ENCODE measurements at regions not wholly inside any gene's neighbourhood (a gene's known extent, or its start where the extent isn't known, plus 50 kb on each side); places are given as distances from the start of the nearest gene placed in this dataset.
A peak's percentile ranks its signal among the peaks of the same experiment; 100 is the strongest.
"Not testable (repeated sequence)": the region's sequence is repeated elsewhere in the genome, so short reads cannot be mapped to it uniquely, and the experiment has no call there.

- H3K4me3 Mint-ChIP-seq = no peak overlapping the region
- intact Hi-C loops (cut with micrococcal nuclease) = no loop called here
Measured at GRCh38 chr6:33896391-33897188, 92.8 kb upstream of the MLN start.

GRCh38 chr6:33895988-33896387, 92.2 kb upstream of the MLN start:
- DNase-seq = peak; percentile 33
- Mint-ChIP-seq H3K9me3 (no peaks in the 10 kb centered on the region), H3K4me1 (ENCODE audit: low read depth) (peaks cover 29% of the 10 kb centered on the region), H3K4me3 (no peak overlapping the region), H3K27ac (peak overlapping the region; percentile 42), H3K27me3 (no peaks in the 10 kb centered on the region), H3K36me3 (no peaks in the 10 kb centered on the region)
- CTCF ChIA-PET = no interaction called here
- intact Hi-C loops (cut with micrococcal nuclease) = no loop called here
- POLR2A ChIA-PET = no interaction called here

More at GRCh38 chr6:33896391-33897188, 92.8 kb upstream of the MLN start:
- ChIA-PET POLR2A (no interaction called here), CTCF (no interaction called here)
- DNase-seq = peak; percentile 26
- Mint-ChIP-seq H3K36me3 (no peaks in the 10 kb centered on the region), H3K27ac (peak overlapping the region; percentile 42), H3K27me3 (no peaks in the 10 kb centered on the region), H3K4me1 (ENCODE audit: low read depth) (peaks cover 29% of the 10 kb centered on the region), H3K9me3 (no peaks in the 10 kb centered on the region)

GRCh38 chr6:33895296-33895695, 91.5 kb upstream of the MLN start:
- no peaks in the 10 kb centered on the region for H3K9me3 Mint-ChIP-seq
- no peak overlapping the region for H3K4me3 Mint-ChIP-seq
- no peak overlapping the region for H3K27ac Mint-ChIP-seq
- ChIA-PET CTCF (no interaction called here), POLR2A (no interaction called here)
- intact Hi-C loops (cut with micrococcal nuclease) = no loop called here
- no peaks in the 10 kb centered on the region for H3K36me3 Mint-ChIP-seq
- DNase-seq = peak; percentile 45
- H3K27me3 Mint-ChIP-seq = no peaks in the 10 kb centered on the region
- H3K4me1 Mint-ChIP-seq (ENCODE audit: low read depth) = peaks cover 29% of the 10 kb centered on the region

GRCh38 chr6:33894438-33894837, 90.6 kb upstream of the MLN start:
- intact Hi-C loops (cut with micrococcal nuclease) = no loop called here
- Mint-ChIP-seq H3K27ac (no peak overlapping the region), H3K36me3 (no peaks in the 10 kb centered on the region), H3K9me3 (no peaks in the 10 kb centered on the region), H3K4me3 (no peak overlapping the region), H3K4me1 (ENCODE audit: low read depth) (peaks cover 29% of the 10 kb centered on the region), H3K27me3 (no peaks in the 10 kb centered on the region)
- DNase-seq = no peak
- POLR2A ChIA-PET = no interaction called here
- CTCF ChIA-PET = no interaction called here

GRCh38 chr6:33892581-33893346, 89.0 kb upstream of the MLN start:
- no peaks in the 10 kb centered on the region for H3K36me3 Mint-ChIP-seq
- H3K4me1 Mint-ChIP-seq (ENCODE audit: low read depth) = peaks cover 25% of the 10 kb centered on the region
- H3K27ac Mint-ChIP-seq = no peak overlapping the region
- no peaks in the 10 kb centered on the region for H3K27me3 Mint-ChIP-seq
- H3K9me3 Mint-ChIP-seq = no peaks in the 10 kb centered on the region
- DNase-seq = no peak
- H3K4me3 Mint-ChIP-seq = no peak overlapping the region
- intact Hi-C loops (cut with micrococcal nuclease) = no loop called here
- ChIA-PET POLR2A (no interaction called here), CTCF (no interaction called here)

GRCh38 chr6:33888664-33889200, 84.9 kb upstream of the MLN start:
- CTCF ChIA-PET = interaction anchor here (1.2 kb wide), 1 partner anchor 139 kb away, joined by 3 read pairs; no protein-coding TSS in a partner anchor

GRCh38 chr6:33888183-33888582, 84.4 kb upstream of the MLN start:
- Mint-ChIP-seq H3K36me3 (no peaks in the 10 kb centered on the region), H3K4me3 (no peak overlapping the region), H3K4me1 (ENCODE audit: low read depth) (peaks cover 10% of the 10 kb centered on the region), H3K27ac (no peak overlapping the region), H3K9me3 (no peaks in the 10 kb centered on the region), H3K27me3 (no peaks in the 10 kb centered on the region)
- intact Hi-C loops (cut with micrococcal nuclease) = no loop called here
- CTCF ChIA-PET = no interaction called here
- POLR2A ChIA-PET = no interaction called here
- DNase-seq = no peak

More at GRCh38 chr6:33888664-33889200, 84.9 kb upstream of the MLN start:
- no peak for DNase-seq
- no peaks in the 10 kb centered on the region for H3K36me3 Mint-ChIP-seq
- H3K27ac Mint-ChIP-seq = no peak overlapping the region
- H3K4me1 Mint-ChIP-seq (ENCODE audit: low read depth) = peaks cover 10% of the 10 kb centered on the region
- H3K27me3 Mint-ChIP-seq = no peaks in the 10 kb centered on the region
- no peak overlapping the region for H3K4me3 Mint-ChIP-seq
- no peaks in the 10 kb centered on the region for H3K9me3 Mint-ChIP-seq
- POLR2A ChIA-PET = no interaction called here
- intact Hi-C loops (cut with micrococcal nuclease) = no loop called here

- H3K9me3 Mint-ChIP-seq = no peaks in the 10 kb centered on the region
- intact Hi-C loops (cut with micrococcal nuclease) = no loop called here
- H3K4me1 Mint-ChIP-seq (ENCODE audit: low read depth) = peaks cover 10% of the 10 kb centered on the region
- peak overlapping the region; percentile 31 for H3K27ac Mint-ChIP-seq
- ChIA-PET POLR2A (no interaction called here), CTCF (no interaction called here)
- H3K27me3 Mint-ChIP-seq = no peaks in the 10 kb centered on the region
- H3K36me3 Mint-ChIP-seq = no peaks in the 10 kb centered on the region
- DNase-seq = peak; percentile 59
- no peak overlapping the region for H3K4me3 Mint-ChIP-seq
Measured at GRCh38 chr6:33886673-33887144, 82.9 kb upstream of the MLN start.

- ChIA-PET POLR2A (no interaction called here), CTCF (no interaction called here)
- Mint-ChIP-seq H3K4me3 (no peak overlapping the region), H3K36me3 (no peaks in the 10 kb centered on the region), H3K27ac (no peak overlapping the region), H3K9me3 (no peaks in the 10 kb centered on the region), H3K4me1 (ENCODE audit: low read depth) (peaks cover 10% of the 10 kb centered on the region), H3K27me3 (peaks cover 2% of the 10 kb centered on the region)
- intact Hi-C loops (cut with micrococcal nuclease) = no loop called here
- DNase-seq = no peak
Measured at GRCh38 chr6:33885132-33886057, 81.6 kb upstream of the MLN start.

- H3K27me3 Mint-ChIP-seq; intact Hi-C loops (cut with micrococcal nuclease); POLR2A ChIA-PET; H3K27ac Mint-ChIP-seq; H3K36me3 Mint-ChIP-seq; H3K4me3 Mint-ChIP-seq; DNase-seq; H3K9me3 Mint-ChIP-seq; CTCF ChIA-PET: not testable (repeated sequence)
- H3K4me1 Mint-ChIP-seq (ENCODE audit: low read depth) = peaks cover 10% of the 10 kb centered on the region
Measured at GRCh38 chr6:33883621-33884020, 79.8 kb upstream of the MLN start.

GRCh38 chr6:33882154-33882553, 78.4 kb upstream of the MLN start:
- Mint-ChIP-seq H3K9me3 (no peaks in the 10 kb centered on the region), H3K4me1 (ENCODE audit: low read depth) (peaks cover 8% of the 10 kb centered on the region), H3K4me3 (no peak overlapping the region), H3K27ac (no peak overlapping the region), H3K27me3 (peaks cover 2% of the 10 kb centered on the region), H3K36me3 (no peaks in the 10 kb centered on the region)
- CTCF ChIA-PET = no interaction called here
- POLR2A ChIA-PET = no interaction called here
- intact Hi-C loops (cut with micrococcal nuclease) = no loop called here
- no peak for DNase-seq

- Mint-ChIP-seq H3K4me1 (ENCODE audit: low read depth) (no peaks in the 10 kb centered on the region), H3K9me3 (no peaks in the 10 kb centered on the region), H3K36me3 (no peaks in the 10 kb centered on the region), H3K27ac (no peak overlapping the region), H3K27me3 (peaks cover 2% of the 10 kb centered on the region), H3K4me3 (no peak overlapping the region)
- ChIA-PET CTCF (no interaction called here), POLR2A (no interaction called here)
- DNase-seq = no peak
- intact Hi-C loops (cut with micrococcal nuclease) = no loop called here
Measured at GRCh38 chr6:33880766-33881165, 77.0 kb upstream of the MLN start.
